HCT116 (cell line): ENCODE measurements at regions not wholly inside any gene's neighbourhood (a gene's known extent, or its start where the extent isn't known, plus 50 kb on each side); places are given as distances from the start of the nearest gene placed in this dataset.

Experiments used
- ATAC-seq: fragments of 200-7000 bp; cut with Tn5 transposase; 2 replicates; pipeline ENCODE4 v1.9.1; 2020; ENCODE audit warnings: mild to moderate bottlenecking, moderate library complexity
- BruUV-seq: library from RNA; stranded (reverse); fragments of 400-500 nt; replicated peaks from 2 replicates; lab custom pipeline; 2021; lab: Mats Ljungman, UMichigan
- CTCF ChIA-PET: fragments of 300-600 bp; sonication (Branson Sonifier 250); formaldehyde crosslinking; loops from one replicate; lab custom pipeline; 2021; ENCODE audit warnings: antibody characterized with exemption; lab: Charles Lee
- POLR2A ChIA-PET: fragments of 300-600, 350-600 bp; sonication (Branson Sonifier 250); formaldehyde crosslinking; loops from one replicate; lab custom pipeline; 2021; ENCODE audit warnings: antibody characterized with exemption; lab: Charles Lee
- RAD21 ChIA-PET, 2 experiments: fragments of 300-600 bp; sonication (Branson Sonifier 250); formaldehyde crosslinking; loops; one replicate each; lab custom pipeline; 2023; ENCODE audit warnings: low total read pairs in 2 of 2; ENCODE audit not compliant: uncharacterized antibody in 2 of 2, unreplicated experiment in 2 of 2, low non-redundant PET in 1 of 2; lab: Charles Lee
- DNase-seq: peaks from one replicate; pipeline ENCODE4 v3.0.0-alpha.2; 2010; ENCODE audit warnings: low read depth, low spot score
- H2AFZ ChIP-seq: fragments of 200-600 bp; shearing (Covaris generic), sonication (generic); 2 replicates; pipeline ENCODE4 v1.6.1; 2017; ENCODE audit warnings: low read depth, mixed run types, mixed read lengths, antibody characterized with exemption, low read length; ENCODE audit not compliant: poor library complexity, severe bottlenecking
- H3K27ac ChIP-seq: 2 replicates; pipeline ENCODE4 v1.5.1; 2012; ENCODE audit warnings: low read depth, low read length
- H3K27me3 ChIP-seq: fragments of 200-600 bp; sonication (generic); 2 replicates; pipeline ENCODE4 v1.6.1; 2016; ENCODE audit warnings: mixed run types, low read length, mixed read lengths; ENCODE audit not compliant: insufficient read depth
- H3K36me3 ChIP-seq, 2 experiments: fragments of 200-500 bp in 1 of 2; fragments of 200-600 bp in 1 of 2; sonication (Bioruptor generic) in 1 of 2; sonication (generic) in 1 of 2; 2 replicates each; pipeline versions ENCODE4 v1.5.1 to v1.6.1; 2014 to 2016; ENCODE audit warnings: low read length in 2 of 2, inconsistent platforms in 1 of 2, mixed read lengths in 1 of 2, mixed run types in 1 of 2; ENCODE audit not compliant: insufficient read depth in 2 of 2, control insufficient read depth in 1 of 2
- H3K4me1 ChIP-seq, 2 experiments: fragments of 200-600 bp in 1 of 2; sonication (generic) in 1 of 2; 2 replicates each; pipeline versions ENCODE4 v1.5.1 to v1.6.1; 2012 to 2017; ENCODE audit warnings: low read length in 2 of 2, inconsistent platforms in 1 of 2, mild to moderate bottlenecking in 1 of 2, mixed read lengths in 1 of 2, mixed run types in 1 of 2, moderate library complexity in 1 of 2; ENCODE audit not compliant: insufficient read depth in 2 of 2, control insufficient read depth in 1 of 2
- H3K4me2 ChIP-seq: fragments of 200-600 bp; sonication (generic); 2 replicates; pipeline ENCODE4 v1.6.1; 2017; ENCODE audit warnings: mixed run types, low read length, mixed read lengths
- H3K4me3 ChIP-seq, 2 experiments: fragments of 200-600 bp in 1 of 2; sonication (generic) in 1 of 2; replicated peaks in 1 of 2; 2 replicates each; pipeline ENCODE4 v1.5.1; 2011 to 2016; ENCODE audit warnings: low read length in 2 of 2, control low read depth in 1 of 2, low read depth in 1 of 2, mild to moderate bottlenecking in 1 of 2, mixed read lengths in 1 of 2, mixed run types in 1 of 2
- H3K79me2 ChIP-seq: fragments of 200-600 bp; sonication (generic); 2 replicates; pipeline ENCODE4 v1.6.1; 2017; ENCODE audit warnings: mild to moderate bottlenecking, mixed run types, low read length, moderate library complexity, mixed read lengths; ENCODE audit not compliant: insufficient read depth
- H3K9ac ChIP-seq: fragments of 200-600 bp; sonication (generic); 2 replicates; pipeline ENCODE4 v1.6.1; 2016; ENCODE audit warnings: low read length, mixed read lengths
- H3K9me2 ChIP-seq: fragments of 200-600 bp; sonication (generic), shearing (Covaris generic); 2 replicates; pipeline ENCODE4 v1.6.1; 2017; ENCODE audit warnings: mixed run types, mild to moderate bottlenecking, moderate library complexity; ENCODE audit not compliant: insufficient read depth
- H3K9me3 ChIP-seq, 2 experiments: fragments of 200-500 bp in 1 of 2; fragments of 200-600 bp in 1 of 2; sonication (Bioruptor generic) in 1 of 2; sonication (generic) in 1 of 2; 2 replicates each; pipeline ENCODE4 v1.6.1; 2014 to 2017; ENCODE audit warnings: low read length in 2 of 2, mixed read lengths in 2 of 2, inconsistent platforms in 1 of 2, low read depth in 1 of 2, mild to moderate bottlenecking in 1 of 2, mixed run types in 1 of 2, moderate library complexity in 1 of 2; ENCODE audit not compliant: control insufficient read depth in 1 of 2, insufficient read depth in 1 of 2
- H4K20me1 ChIP-seq: fragments of 200-600 bp; sonication (generic), shearing (Covaris generic); 2 replicates; pipeline ENCODE4 v1.6.1; 2017; ENCODE audit warnings: mixed run types, mild to moderate bottlenecking, moderate library complexity; ENCODE audit not compliant: insufficient read depth
- ATF3 ChIP-seq: IDR thresholded peaks from 2 replicates; pipeline ENCODE4 v1.6.1; 2012
- CTCF ChIP-seq, 3 experiments: fragments of 200-600 bp in 1 of 3; sonication (generic) in 1 of 3; IDR thresholded peaks in 2 of 3; conservative IDR thresholded peaks in 1 of 3; 2 replicates each; pipeline ENCODE4 v1.5.1; 2012 to 2017; ENCODE audit warnings: low read depth in 2 of 3, low read length in 2 of 3, antibody characterized with exemption in 1 of 3, borderline replicate concordance in 1 of 3, control low read depth in 1 of 3, mild to moderate bottlenecking in 1 of 3, mixed read lengths in 1 of 3, mixed run types in 1 of 3, moderate library complexity in 1 of 3; ENCODE audit not compliant: insufficient read depth in 1 of 3
- ELF1 ChIP-seq: IDR thresholded peaks from 2 replicates; pipeline ENCODE4 v1.6.1; 2012; ENCODE audit warnings: low read depth, borderline replicate concordance
- EZH2 ChIP-seq: fragments of 200-600 bp; sonication (generic); IDR thresholded peaks from 2 replicates; pipeline ENCODE4 v1.6.1; 2017; ENCODE audit warnings: antibody characterized with exemption, mixed run types
- MAX ChIP-seq: IDR thresholded peaks from 2 replicates; pipeline ENCODE4 v1.6.1; 2012
- POLR2A ChIP-seq: IDR thresholded peaks from 2 replicates; pipeline ENCODE4 v1.7.0; 2011; ENCODE audit warnings: borderline replicate concordance; ENCODE audit not compliant: insufficient read depth, insufficient read length; ENCODE audit errors: extremely low read depth
- POLR2AphosphoS5 ChIP-seq: IDR thresholded peaks from 2 replicates; pipeline ENCODE4 v1.6.1; 2011; ENCODE audit warnings: mild to moderate bottlenecking, low read depth, low read length, moderate library complexity
- REST ChIP-seq: IDR thresholded peaks from 2 replicates; pipeline ENCODE4 v1.6.1; 2012; ENCODE audit warnings: low read depth
- SIN3A ChIP-seq: IDR thresholded peaks from 2 replicates; pipeline ENCODE4 v1.6.1; 2012; ENCODE audit warnings: low read depth
- SRF ChIP-seq: IDR thresholded peaks from 2 replicates; pipeline ENCODE4 v1.6.1; 2012; ENCODE audit warnings: low read depth
- YY1 ChIP-seq: IDR thresholded peaks from 2 replicates; pipeline ENCODE4 v1.6.1; 2011; ENCODE audit warnings: low read length, low read depth, moderate library complexity, mild to moderate bottlenecking; ENCODE audit not compliant: insufficient replicate concordance; ENCODE audit errors: extremely low read depth
- ZFX ChIP-seq: fragments of 450-650 bp; IDR thresholded peaks from 2 replicates; pipeline ENCODE4 v1.6.1; 2017
- ZNF274 ChIP-seq: fragments of 200-500 bp; sonication (Bioruptor generic); IDR thresholded peaks from 2 replicates; pipeline ENCODE4 v1.6.1; 2014; ENCODE audit warnings: mild to moderate bottlenecking, low read depth, low read length, inconsistent platforms
- intact Hi-C: fragments of 100-400 bp; cut with micrococcal nuclease; formaldehyde crosslinking; loops from 2 replicates; pipeline ENCODE4 v1.10.0; 2022

- Histone ChIP-seq H3K79me2 (no peaks in the 10 kb centered on the region), H3K9ac (no peak overlapping the region), H3K4me1 (peaks cover 11 to 14% of the 10 kb centered on the region in 2 experiments), H3K27ac (no peak overlapping the region), H3K4me3 (no peak overlapping the region), H3K36me3 (no peaks in the 10 kb centered on the region), H4K20me1 (no peaks in the 10 kb centered on the region), H3K4me2 (no peak overlapping the region), H2AFZ (no peak overlapping the region), H3K9me3 (no peaks in the 10 kb centered on the region), H3K9me2 (no peaks in the 10 kb centered on the region), H3K27me3 (peaks cover 8% of the 10 kb centered on the region; the same call in 1 of the 2 replicates)
- ChIA-PET RAD21 (no interaction called here), POLR2A (no interaction called here), CTCF (no interaction called here)
- ATAC-seq (no peak), DNase-seq (no peak)
- no peak for TF ChIP-seq ZFX
- no peak for TF ChIP-seq ELF1
- no peak for TF ChIP-seq SRF
- no peak for TF ChIP-seq POLR2AphosphoS5
- TF ChIP-seq POLR2A: no peak
- no peak for TF ChIP-seq EZH2
- TF ChIP-seq REST: no peak
- TF ChIP-seq ATF3: no peak
- TF ChIP-seq CTCF (IDR thresholded peaks at IDR 0.05 in 2 of 3, conservative IDR thresholded peaks at IDR 0.05 in 1 of 3; ENCODE audit: borderline replicate concordance in 1 of 3, insufficient read depth in 1 of 3, low read depth in 2 of 3, low read length in 2 of 3): no peak
- no peak for TF ChIP-seq SIN3A
- TF ChIP-seq ZNF274: no peak
- TF ChIP-seq MAX: no peak
- TF ChIP-seq YY1: no peak
- no TSS peak for BruUV-seq
- intact Hi-C loops: no loop called here
These were observed 165.0 kb downstream of the RHOU start for GRCh38 chr1:228900099-228900885.
